ENCODE measurements at regions not wholly inside any gene's neighbourhood (a gene's known extent, or its start where the extent isn't known, plus 50 kb on each side); places are given as distances from the start of the nearest gene placed in this dataset.

GRCh38 chr11:122033193-122033592 is 82.8 kb downstream of the BLID start:
- H4K5ac ChIP-seq (ENCODE audit: insufficient read length, low read depth, low read length): no peak overlapping the region

More at GRCh38 chr11:122033193-122033592, 82.8 kb downstream of the BLID start:
- Histone ChIP-seq H4K20me1 (ENCODE audit: control insufficient read depth, insufficient read depth, insufficient read length) (no peaks in the 10 kb centered on the region), H3K18ac (ENCODE audit: insufficient read length, low read depth, low read length) (no peak overlapping the region), H3K23me2 (ENCODE audit: insufficient read length, low read depth, low read length, poor library complexity, severe bottlenecking) (no peaks in the 10 kb centered on the region), H3K79me1 (ENCODE audit: insufficient read depth, low read depth, low read length, poor library complexity, severe bottlenecking) (no peaks in the 10 kb centered on the region), H3K56ac (ENCODE audit: insufficient read length, low read depth, low read length) (no peak overlapping the region), H3K4me1 (ENCODE audit: insufficient read depth, low read length) (peaks cover 4% of the 10 kb centered on the region; the same call in 1 of the 2 replicates), H3K23ac (ENCODE audit: insufficient read length, low read depth, low read length) (no peak overlapping the region), H2BK20ac (ENCODE audit: low read depth, low read length, poor library complexity, severe bottlenecking) (no peak overlapping the region), H2BK5ac (ENCODE audit: insufficient read length, low read length) (no peak overlapping the region), H3K14ac (ENCODE audit: insufficient read depth, low read length) (no peak overlapping the region), H4K91ac (ENCODE audit: insufficient read length, low read depth, low read length) (no peak overlapping the region), H3K27ac (ENCODE audit: insufficient read length, low read depth, low read length) (no peak overlapping the region), H2BK15ac (ENCODE audit: low read depth, low read length) (no peak overlapping the region), H3T11ph (ENCODE audit: low read length) (no peak overlapping the region), H3K9ac (ENCODE audit: extremely low read depth, insufficient read length, low read length) (no peak overlapping the region), H2AFZ (ENCODE audit: low read length) (no peak overlapping the region), H2BK12ac (ENCODE audit: insufficient read length, low read depth, low read length) (no peak overlapping the region), H3K27me3 (ENCODE audit: insufficient read depth, low read length) (no peaks in the 10 kb centered on the region), H3K4me2 (ENCODE audit: insufficient read depth, insufficient read length, low read length) (no peak overlapping the region), H2AK5ac (ENCODE audit: insufficient read length, low read length) (no peak overlapping the region), H3K79me2 (ENCODE audit: insufficient read depth, low read length) (no peaks in the 10 kb centered on the region), H3K9me3 (ENCODE audit: control insufficient read depth, low read depth, low read length) (no peaks in the 10 kb centered on the region), H3K4ac (ENCODE audit: low read depth, low read length) (no peak overlapping the region), H4K8ac (replicated peaks; ENCODE audit: insufficient read length, low read depth, low read length) (no peak overlapping the region), H2BK120ac (ENCODE audit: low read depth, low read length, poor library complexity, severe bottlenecking) (no peak overlapping the region)
- DNase-seq: no peak
- Mint-ChIP-seq H3K27me3 (ENCODE audit: low read depth) (no peaks in the 10 kb centered on the region), H3K36me3 (ENCODE audit: insufficient read depth in 1 of 3, low read depth in 3 of 3) (no peaks in the 10 kb centered on the region; a peak in 1 of 7 replicates), H3K4me3 (no peak overlapping the region), H3K27ac (no peak overlapping the region), H3K4me1 (peaks cover 16 to 17% of the 10 kb centered on the region in 2 experiments), H3K9me3 (peaks cover 0 to 2% of the 10 kb centered on the region in 2 experiments; a peak in 1 of 5 replicates)
- WGBS (ENCODE audit: extremely low coverage, insufficient read length, low lambda C conversion rate): no CpG with 5 or more reads among the region's 2 CpGs
- TF ChIP-seq CTCF (conservative IDR thresholded peaks at IDR 0.05): no peak
